Neuronal stem cell (in vitro differentiated cells): ENCODE measurements at regions not wholly inside any gene's neighbourhood (a gene's known extent, or its start where the extent isn't known, plus 50 kb on each side); places are given as distances from the start of the nearest gene placed in this dataset.

ENCODE experiments used
- DNase-seq: peaks from one replicate; pipeline ENCODE4 v3.0.0-alpha.2; 2013; ENCODE audit warnings: low spot score
- H2AFZ ChIP-seq: one replicate; pipeline ENCODE4 v1.6.1; 2013; ENCODE audit warnings: mild to moderate bottlenecking, low read length, inconsistent platforms
- H2AK5ac ChIP-seq: 2 replicates; pipeline ENCODE4 v1.6.1; 2013; ENCODE audit warnings: low read depth, mild to moderate bottlenecking, inconsistent platforms, low read length, moderate library complexity, mixed read lengths
- H2BK120ac ChIP-seq: 2 replicates; pipeline ENCODE4 v1.6.1; 2013; ENCODE audit warnings: low read depth, mild to moderate bottlenecking, inconsistent platforms, low read length, moderate library complexity, mixed read lengths
- H2BK12ac ChIP-seq: one replicate; pipeline ENCODE4 v1.6.1; 2013; ENCODE audit warnings: low read length, inconsistent platforms
- H2BK15ac ChIP-seq: 2 replicates; pipeline ENCODE4 v1.6.1; 2013; ENCODE audit warnings: mild to moderate bottlenecking, low read length, inconsistent platforms, mixed read lengths
- H2BK5ac ChIP-seq: one replicate; pipeline ENCODE4 v1.6.1; 2013; ENCODE audit warnings: inconsistent platforms, mild to moderate bottlenecking, low read length, moderate library complexity
- H3K14ac ChIP-seq: one replicate; pipeline ENCODE4 v1.6.1; 2013; ENCODE audit warnings: low read length, inconsistent platforms
- H3K18ac ChIP-seq: 2 replicates; pipeline ENCODE4 v1.6.1; 2013; ENCODE audit warnings: low read length, inconsistent platforms
- H3K23ac ChIP-seq: 2 replicates; pipeline ENCODE4 v1.6.1; 2013; ENCODE audit warnings: low read depth, mild to moderate bottlenecking, mixed read lengths, low read length, inconsistent platforms; ENCODE audit not compliant: poor library complexity
- H3K27ac ChIP-seq: replicated peaks from 3 replicates; pipeline ENCODE4 v1.5.1; 2013; ENCODE audit warnings: low read length, inconsistent platforms
- H3K27me3 ChIP-seq, 3 experiments: 2 replicates each; pipeline ENCODE4 v1.6.1; 2013; ENCODE audit warnings: low read length in 3 of 3, mild to moderate bottlenecking in 2 of 3, inconsistent platforms in 1 of 3, low read depth in 1 of 3, mixed read lengths in 1 of 3, moderate library complexity in 1 of 3; ENCODE audit not compliant: control insufficient read depth in 3 of 3, insufficient read depth in 3 of 3
- H3K36me3 ChIP-seq, 2 donors: replicated peaks in 1 of 2; 2 replicates each; pipeline ENCODE4 v1.6.1; 2013; ENCODE audit warnings: low read length in 2 of 2; ENCODE audit not compliant: control insufficient read depth in 2 of 2, insufficient read depth in 2 of 2
- H3K4ac ChIP-seq: 2 replicates; pipeline ENCODE4 v1.6.1; 2013; ENCODE audit warnings: inconsistent platforms, mild to moderate bottlenecking, low read length, moderate library complexity
- H3K4me1 ChIP-seq, 2 donors: 1 replicate in 1 of 2; 2 replicates in 1 of 2; pipeline ENCODE4 v1.6.1; 2013; ENCODE audit warnings: low read length in 2 of 2, low read depth in 1 of 2; ENCODE audit not compliant: control insufficient read depth in 2 of 2, insufficient read depth in 1 of 2
- H3K4me2 ChIP-seq: one replicate; pipeline ENCODE4 v1.6.1; 2013; ENCODE audit warnings: mild to moderate bottlenecking, low read length, inconsistent platforms; ENCODE audit not compliant: insufficient read depth, poor library complexity, severe bottlenecking
- H3K4me3 ChIP-seq, 2 donors: 2 replicates each; pipeline ENCODE4 v1.5.1; 2013; ENCODE audit warnings: low read length in 2 of 2, mild to moderate bottlenecking in 2 of 2, inconsistent platforms in 1 of 2, moderate library complexity in 1 of 2
- H3K79me1 ChIP-seq: one replicate; pipeline ENCODE4 v1.6.1; 2013; ENCODE audit warnings: low read depth, mild to moderate bottlenecking, inconsistent platforms, low read length, moderate library complexity
- H3K9ac ChIP-seq: one replicate; pipeline ENCODE4 v1.6.1; 2013; ENCODE audit warnings: mild to moderate bottlenecking, low read depth, low read length, inconsistent platforms; ENCODE audit not compliant: poor library complexity
- H3K9me3 ChIP-seq, 2 donors: replicated peaks in 1 of 2; 2 replicates each; pipeline versions ENCODE3 to v1.6.1; 2013; ENCODE audit warnings: low read length in 2 of 2, mild to moderate bottlenecking in 2 of 2, inconsistent platforms in 1 of 2, low read depth in 1 of 2, mixed read lengths in 1 of 2, moderate library complexity in 1 of 2; ENCODE audit not compliant: control insufficient read depth in 2 of 2, insufficient read depth in 1 of 2
- H4K8ac ChIP-seq: one replicate; pipeline ENCODE4 v1.6.1; 2013; ENCODE audit warnings: low read depth, mild to moderate bottlenecking, inconsistent platforms, low read length, moderate library complexity
- H4K91ac ChIP-seq: one replicate; pipeline ENCODE4 v1.6.1; 2013; ENCODE audit warnings: low read length, low read depth, mild to moderate bottlenecking, inconsistent platforms; ENCODE audit not compliant: poor library complexity
- WGBS, 2 donors: extraction: QIAGEN DNeasy Blood & Tissue Kit; methylation state at CpG; one replicate each; pipeline ENCODE4 v1.1.7; 2013; ENCODE audit warnings: missing lambda C conversion rate in 2 of 2, mixed read lengths in 1 of 2; ENCODE audit not compliant: insufficient read length in 2 of 2, insufficient replicate concordance in 1 of 2; ENCODE audit errors: extremely low coverage in 2 of 2; 5-methylcytosine and 5-hydroxymethylcytosine counted together

DNA sequence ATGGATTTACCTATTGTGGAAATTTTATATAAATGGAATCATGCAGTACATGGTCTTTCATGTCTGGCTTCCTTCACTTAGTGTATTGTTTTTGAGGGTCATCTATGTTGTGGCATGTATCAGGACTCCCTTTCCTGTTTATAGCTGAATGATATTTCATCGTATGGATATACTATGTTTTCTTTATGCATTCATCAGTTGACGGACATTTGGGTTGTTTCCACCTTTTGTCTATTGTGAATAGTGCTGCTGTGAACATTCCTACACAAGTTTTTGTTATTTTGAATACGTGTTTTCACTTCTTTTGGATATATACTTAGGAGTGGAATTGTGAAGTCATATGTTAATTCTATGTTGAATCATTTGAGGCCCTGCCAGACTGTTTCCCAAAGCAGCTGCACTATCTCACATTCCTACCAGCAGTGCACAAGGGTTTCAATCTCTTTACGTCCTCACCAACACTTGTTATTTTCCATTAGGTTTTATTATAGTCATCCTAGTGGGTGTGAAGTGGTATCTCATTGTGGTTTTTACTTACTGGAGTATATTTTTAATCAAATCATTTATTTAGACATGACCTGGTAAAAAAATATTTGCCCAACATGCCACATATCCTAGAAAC lies 262.7 kb downstream of the DLEU7 start:
- no peak overlapping the region for H3K9ac ChIP-seq
- no peak overlapping the region for H3K4me3 ChIP-seq
- no peak overlapping the region for H3K18ac ChIP-seq
- no peak overlapping the region for H2AK5ac ChIP-seq
- H3K9me3 ChIP-seq, result peaks cover 0 to 6% of the 10 kb centered on the region in 2 donors
- no peak overlapping the region for H4K91ac ChIP-seq
- no peak overlapping the region for H3K4ac ChIP-seq
- H4K8ac ChIP-seq, result no peak overlapping the region
- no peak overlapping the region for H2BK120ac ChIP-seq
- H3K23ac ChIP-seq, result no peak overlapping the region
- H2BK5ac ChIP-seq, result no peak overlapping the region
- no peak overlapping the region for H2BK12ac ChIP-seq
- WGBS, 2 donors, result no CpG with 5 or more reads among the region's 4 CpGs
- DNase-seq, result no peak
- no peak overlapping the region for H3K4me2 ChIP-seq
- peaks cover 4 to 5% of the 10 kb centered on the region in 2 donors for H3K4me1 ChIP-seq
- no peak overlapping the region for H3K27ac ChIP-seq
- no peaks in the 10 kb centered on the region for H3K79me1 ChIP-seq
- no peak overlapping the region for H2BK15ac ChIP-seq
- no peaks in the 10 kb centered on the region for H3K27me3 ChIP-seq
- H2AFZ ChIP-seq, result no peak overlapping the region
- no peak overlapping the region for H3K14ac ChIP-seq
- H3K36me3 ChIP-seq, result no peaks in the 10 kb centered on the region

- WGBS, 2 donors, result no CpG with 5 or more reads among the region's 1 CpG
- no peak overlapping the region for H4K8ac ChIP-seq
- H3K9me3 ChIP-seq, result peaks cover 0 to 6% of the 10 kb centered on the region in 2 donors
- no peak overlapping the region for H3K14ac ChIP-seq
- no peak overlapping the region for H2BK5ac ChIP-seq
- DNase-seq, result no peak
- H2AFZ ChIP-seq, result no peak overlapping the region
- H3K9ac ChIP-seq, result no peak overlapping the region
- H3K27ac ChIP-seq, result no peak overlapping the region
- no peak overlapping the region for H2AK5ac ChIP-seq
- no peaks in the 10 kb centered on the region for H3K27me3 ChIP-seq
- no peak overlapping the region for H3K18ac ChIP-seq
- no peaks in the 10 kb centered on the region for H3K36me3 ChIP-seq
- no peaks in the 10 kb centered on the region for H3K79me1 ChIP-seq
- H3K4me1 ChIP-seq, result peaks cover 4 to 5% of the 10 kb centered on the region in 2 donors
- no peak overlapping the region for H3K4ac ChIP-seq
- H3K4me3 ChIP-seq, result no peak overlapping the region
- H2BK15ac ChIP-seq, result no peak overlapping the region
- no peak overlapping the region for H3K23ac ChIP-seq
- no peak overlapping the region for H4K91ac ChIP-seq
- no peak overlapping the region for H2BK120ac ChIP-seq
- H3K4me2 ChIP-seq, result no peak overlapping the region
- no peak overlapping the region for H2BK12ac ChIP-seq
These were observed 261.8 kb downstream of the DLEU7 start for GRCh38 chr13:50581586-50582196.

- Histone ChIP-seq H2BK5ac (no peak overlapping the region), H4K8ac (no peak overlapping the region), H3K27ac (no peak overlapping the region), H3K36me3 (no peaks in the 10 kb centered on the region), H2BK15ac (no peak overlapping the region), H3K9ac (no peak overlapping the region), H2BK12ac (no peak overlapping the region), H4K91ac (no peak overlapping the region), H3K18ac (no peak overlapping the region), H3K9me3 (peaks cover 0 to 6% of the 10 kb centered on the region in 2 donors), H2AK5ac (no peak overlapping the region), H3K79me1 (no peaks in the 10 kb centered on the region), H3K27me3 (no peaks in the 10 kb centered on the region), H3K4me1 (peaks cover 0 to 2% of the 10 kb centered on the region in 2 donors), H3K4ac (no peak overlapping the region), H2BK120ac (no peak overlapping the region), H2AFZ (no peak overlapping the region), H3K23ac (no peak overlapping the region), H3K14ac (no peak overlapping the region), H3K4me2 (no peak overlapping the region), H3K4me3 (no peak overlapping the region)
- no peak for DNase-seq
- WGBS, 2 donors, result no CpG with 5 or more reads among the region's 10 CpGs
These were observed 258.5 kb downstream of the DLEU7 start for GRCh38 chr13:50584856-50585580.

DNA sequence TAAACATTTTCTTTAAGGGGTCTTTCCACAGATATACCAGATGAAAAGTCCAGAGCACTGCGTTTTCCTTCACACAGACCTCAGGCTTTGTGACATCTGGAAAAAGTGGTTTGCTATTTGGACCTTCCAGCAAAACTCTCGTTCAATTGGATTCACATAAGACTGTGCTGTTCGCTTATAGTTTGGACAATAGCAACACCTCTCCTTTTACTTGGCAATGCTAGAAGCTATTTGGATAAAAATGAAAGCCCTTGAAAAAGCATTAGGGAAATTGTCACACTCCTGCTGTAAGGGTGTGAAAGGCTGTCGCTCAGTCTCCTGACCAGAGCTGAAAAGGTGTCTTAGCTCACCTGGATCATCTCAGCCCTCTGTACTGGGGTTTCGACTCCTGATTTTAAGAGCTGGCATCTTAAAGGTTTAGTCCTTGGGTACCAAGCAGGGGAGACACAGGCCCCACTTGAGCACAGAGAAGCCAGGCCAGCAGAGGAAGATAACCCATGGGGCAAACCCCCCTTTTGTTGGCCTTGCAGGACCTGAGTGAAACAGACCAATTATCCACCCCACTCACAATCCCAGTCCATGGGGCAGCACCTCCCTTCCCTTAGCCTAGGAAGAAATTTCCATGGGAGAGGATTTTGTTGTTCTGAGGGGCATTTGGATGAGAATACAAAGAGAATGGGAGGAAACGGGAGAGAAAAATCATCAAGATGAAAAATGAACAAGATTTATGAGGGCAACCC lies 257.6 kb downstream of the DLEU7 start:
- DNase-seq, result no peak
- no peak overlapping the region for H2BK5ac ChIP-seq
- peaks cover 0 to 2% of the 10 kb centered on the region in 2 donors for H3K4me1 ChIP-seq
- H3K18ac ChIP-seq, result no peak overlapping the region
- H3K79me1 ChIP-seq, result no peaks in the 10 kb centered on the region
- H3K14ac ChIP-seq, result no peak overlapping the region
- no peak overlapping the region for H3K27ac ChIP-seq
- no peak overlapping the region for H2AFZ ChIP-seq
- H4K91ac ChIP-seq, result no peak overlapping the region
- no peaks in the 10 kb centered on the region for H3K36me3 ChIP-seq
- H2BK120ac ChIP-seq, result no peak overlapping the region
- H2BK12ac ChIP-seq, result no peak overlapping the region
- no peak overlapping the region for H2BK15ac ChIP-seq
- no peak overlapping the region for H3K23ac ChIP-seq
- no peak overlapping the region for H3K9ac ChIP-seq
- no peak overlapping the region for H2AK5ac ChIP-seq
- no peak overlapping the region for H3K4me2 ChIP-seq
- whole genome bisulfite sequencing, 2 donors, result no CpG with 5 or more reads among the region's 6 CpGs
- peaks cover 0 to 6% of the 10 kb centered on the region in 2 donors for H3K9me3 ChIP-seq
- H4K8ac ChIP-seq, result no peak overlapping the region
- H3K4ac ChIP-seq, result no peak overlapping the region
- H3K27me3 ChIP-seq, result no peaks in the 10 kb centered on the region
- no peak overlapping the region for H3K4me3 ChIP-seq
